VCaP (cell line): ENCODE measurements at regions not wholly inside any gene's neighbourhood (a gene's known extent, or its start where the extent isn't known, plus 50 kb on each side); places are given as distances from the start of the nearest gene placed in this dataset.

Experiments
- H3K27ac ChIP-seq: fragments of 450-650 bp; 2 replicates; pipeline ENCODE4 v1.5.1; 2017
- TF ChIP-seq, protein P1 (sequence below): fragments of 450-650 bp; conservative IDR thresholded peaks from 2 replicates; pipeline ENCODE4 v1.5.1; 2017; ENCODE audit warnings: mild to moderate bottlenecking, moderate library complexity

GRCh38 chr6:165791306-165791705 is 128.3 kb upstream of the PDE10A start:
- no peak overlapping the region for H3K27ac ChIP-seq
- TF ChIP-seq, protein P1, sequence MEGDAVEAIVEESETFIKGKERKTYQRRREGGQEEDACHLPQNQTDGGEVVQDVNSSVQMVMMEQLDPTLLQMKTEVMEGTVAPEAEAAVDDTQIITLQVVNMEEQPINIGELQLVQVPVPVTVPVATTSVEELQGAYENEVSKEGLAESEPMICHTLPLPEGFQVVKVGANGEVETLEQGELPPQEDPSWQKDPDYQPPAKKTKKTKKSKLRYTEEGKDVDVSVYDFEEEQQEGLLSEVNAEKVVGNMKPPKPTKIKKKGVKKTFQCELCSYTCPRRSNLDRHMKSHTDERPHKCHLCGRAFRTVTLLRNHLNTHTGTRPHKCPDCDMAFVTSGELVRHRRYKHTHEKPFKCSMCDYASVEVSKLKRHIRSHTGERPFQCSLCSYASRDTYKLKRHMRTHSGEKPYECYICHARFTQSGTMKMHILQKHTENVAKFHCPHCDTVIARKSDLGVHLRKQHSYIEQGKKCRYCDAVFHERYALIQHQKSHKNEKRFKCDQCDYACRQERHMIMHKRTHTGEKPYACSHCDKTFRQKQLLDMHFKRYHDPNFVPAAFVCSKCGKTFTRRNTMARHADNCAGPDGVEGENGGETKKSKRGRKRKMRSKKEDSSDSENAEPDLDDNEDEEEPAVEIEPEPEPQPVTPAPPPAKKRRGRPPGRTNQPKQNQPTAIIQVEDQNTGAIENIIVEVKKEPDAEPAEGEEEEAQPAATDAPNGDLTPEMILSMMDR: no peak

- TF ChIP-seq, protein P1: no peak
- no peak overlapping the region for H3K27ac ChIP-seq
Observed at GRCh38 chr6:165782812-165783211, 119.8 kb upstream of the PDE10A start.

DNA sequence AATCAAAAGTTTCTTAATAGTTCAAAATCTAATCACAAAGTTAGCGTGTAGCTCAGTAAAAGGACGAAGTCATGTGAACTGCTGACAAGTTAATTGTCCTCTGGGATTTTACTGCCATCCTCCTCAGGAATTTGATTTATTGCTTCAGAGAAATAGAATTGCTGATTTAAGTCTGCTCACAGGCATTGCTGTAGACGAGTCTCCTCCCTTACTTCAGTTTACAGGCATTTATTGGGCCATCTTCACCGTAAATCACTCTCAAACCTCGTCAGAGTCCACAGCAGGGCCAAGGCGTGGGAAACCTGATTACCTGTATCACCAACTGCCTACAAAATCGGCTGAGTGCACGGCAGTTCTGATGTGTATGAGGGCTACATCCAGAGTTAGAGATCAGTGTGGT is 119.1 kb upstream of the PDE10A start:
- no peak overlapping the region for H3K27ac ChIP-seq
- TF ChIP-seq, protein P1: no peak

DNA sequence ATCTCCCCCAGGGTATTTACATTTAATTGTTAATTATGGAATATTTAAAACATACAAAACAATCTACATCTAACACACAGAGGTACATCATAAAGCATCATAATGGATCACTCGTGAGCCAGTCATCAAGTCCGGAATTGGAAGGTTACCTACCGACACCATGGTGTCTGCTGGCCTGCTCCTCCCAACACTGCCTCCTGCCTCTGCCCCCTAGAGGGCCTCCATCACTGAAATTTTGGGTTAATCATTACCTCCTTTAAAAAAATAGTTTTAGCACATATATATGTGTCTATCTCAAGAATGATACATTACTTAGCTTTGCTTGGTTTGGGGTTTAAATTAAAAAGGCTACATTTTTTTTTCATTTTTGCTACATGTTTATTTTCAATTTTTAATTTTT is 114.6 kb upstream of the PDE10A start:
- TF ChIP-seq, protein P1: no peak; the same call in 1 of the 2 replicates
- no peak overlapping the region for H3K27ac ChIP-seq

DNA sequence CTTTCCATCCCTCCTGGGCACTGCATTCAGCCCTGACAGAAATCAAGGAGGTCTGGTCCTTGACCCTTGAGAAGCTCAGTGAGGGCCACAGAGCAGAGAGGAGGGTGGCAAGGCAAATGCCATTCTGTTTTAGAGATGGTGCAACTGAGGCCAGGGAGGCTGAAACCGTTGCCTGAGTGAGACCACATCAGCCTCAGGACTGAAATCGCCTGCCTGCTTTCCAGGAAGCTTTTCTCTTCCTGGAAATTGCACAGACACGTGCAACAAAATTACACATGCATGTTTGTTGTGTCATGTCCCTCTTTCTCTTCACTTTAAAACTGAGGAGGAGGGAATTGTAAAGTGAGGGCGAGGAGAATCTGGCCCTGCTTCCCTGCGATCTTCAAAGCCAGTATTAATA is 113.7 kb upstream of the PDE10A start:
- TF ChIP-seq, protein P1: no peak
- H3K27ac ChIP-seq: no peak overlapping the region

GRCh38 chr6:165775721-165776120 is 112.7 kb upstream of the PDE10A start:
- H3K27ac ChIP-seq: no peak overlapping the region
- TF ChIP-seq, protein P1: no peak

DNA sequence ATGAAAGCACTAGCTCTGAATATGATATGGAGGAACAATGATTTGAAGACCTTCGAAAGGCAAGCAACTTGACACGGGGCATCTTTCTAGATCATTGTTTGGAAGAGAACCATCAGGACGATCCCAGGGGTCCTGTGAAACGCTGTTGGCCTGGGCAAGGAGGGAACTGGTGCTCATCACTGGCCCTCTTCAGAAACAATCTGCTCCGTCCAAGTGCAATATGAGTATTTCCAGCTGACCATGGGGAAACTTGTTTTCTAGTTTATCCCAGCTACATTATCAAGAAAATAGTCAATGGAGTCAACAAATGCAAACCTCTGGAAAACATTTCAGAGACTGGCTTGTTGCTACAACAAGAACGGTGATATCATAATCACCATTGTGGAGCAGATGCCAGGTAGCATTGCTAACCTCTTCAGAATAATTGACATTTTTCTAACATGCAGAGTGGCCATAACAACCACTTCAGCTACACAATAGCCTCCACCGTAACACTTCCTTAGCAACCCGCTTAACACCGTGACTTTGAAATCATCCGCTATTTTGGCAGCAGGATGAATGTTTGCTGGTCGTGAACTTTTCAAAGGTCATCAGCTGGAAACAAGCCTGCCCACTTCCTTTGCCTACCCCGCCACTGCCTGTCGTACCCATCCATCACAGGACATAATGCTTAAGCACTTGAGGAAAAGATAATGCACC is 112.0 kb upstream of the PDE10A start:
- TF ChIP-seq, protein P1: no peak
- H3K27ac ChIP-seq: peak overlapping the region; percentile 20; the same call in 1 of the 2 replicates
